Smooth muscle cell (in vitro differentiated cells): ENCODE measurements at regions not wholly inside any gene's neighbourhood (a gene's known extent, or its start where the extent isn't known, plus 50 kb on each side); places are given as distances from the start of the nearest gene placed in this dataset.

Experiments used
- DNase-seq: peaks from one replicate; lab custom pipeline; 2025; ENCODE audit not compliant: unreplicated experiment; lab: John Stamatoyannopoulos, UW
- H2AFZ ChIP-seq: fragments of 200-600 bp; sonication (generic); 2 replicates; pipeline ENCODE4 v1.6.0; 2016; ENCODE audit warnings: antibody characterized with exemption, low read depth, mild to moderate bottlenecking
- H3F3A ChIP-seq: fragments of 200-600 bp; sonication (generic); 2 replicates; pipeline ENCODE4 v1.6.0; 2017; ENCODE audit warnings: antibody characterized with exemption, low read depth
- H3K27ac ChIP-seq: fragments of 200-600 bp; sonication (generic); 2 replicates; pipeline ENCODE4 v1.5.1; 2016; ENCODE audit warnings: low read depth, mild to moderate bottlenecking
- H3K27me3 ChIP-seq: fragments of 200-600 bp; sonication (generic); 2 replicates; pipeline ENCODE4 v1.6.1; 2016; ENCODE audit warnings: low read depth, mild to moderate bottlenecking
- H3K36me3 ChIP-seq: fragments of 200-600 bp; sonication (generic); 2 replicates; pipeline ENCODE4 v1.5.1; 2016; ENCODE audit warnings: low read depth
- H3K4me1 ChIP-seq: fragments of 200-600 bp; sonication (generic); 2 replicates; pipeline ENCODE4 v1.5.1; 2016; ENCODE audit warnings: low read depth
- H3K4me2 ChIP-seq: fragments of 200-600 bp; sonication (generic); 2 replicates; pipeline ENCODE4 v1.6.0; 2016; ENCODE audit warnings: mild to moderate bottlenecking
- H3K4me3 ChIP-seq: fragments of 200-600 bp; sonication (generic); 2 replicates; pipeline ENCODE4 v1.5.1; 2016; ENCODE audit warnings: mild to moderate bottlenecking
- H3K79me2 ChIP-seq: fragments of 200-600 bp; sonication (generic); 2 replicates; pipeline ENCODE4 v1.6.0; 2016; ENCODE audit warnings: low read depth, mild to moderate bottlenecking
- H3K9ac ChIP-seq: fragments of 200-600 bp; sonication (generic); 2 replicates; pipeline ENCODE4 v1.6.0; 2016; ENCODE audit warnings: low read depth
- H3K9me3 ChIP-seq: fragments of 200-600 bp; sonication (generic); replicated peaks from 2 replicates; pipeline ENCODE4 v1.5.1; 2016; ENCODE audit warnings: low read depth
- H4K20me1 ChIP-seq: fragments of 200-600 bp; sonication (generic); 2 replicates; pipeline ENCODE4 v1.6.0; 2016; ENCODE audit warnings: low read depth
- CTCF ChIP-seq: fragments of 200-600 bp; sonication (generic); IDR thresholded peaks from 2 replicates; pipeline ENCODE4 v1.5.1; 2017; ENCODE audit warnings: borderline replicate concordance, mild to moderate bottlenecking, antibody characterized with exemption; ENCODE audit not compliant: insufficient read depth, poor library complexity, severe bottlenecking
- WGBS: methylation state at CpG from one replicate; pipeline ENCODE4 v1.1.7; 2016; ENCODE audit warnings: low lambda C conversion rate; 5-methylcytosine and 5-hydroxymethylcytosine counted together

- H4K20me1 ChIP-seq, result no peaks in the 10 kb centered on the region
- TF ChIP-seq CTCF, result no peak
- H3K4me3 ChIP-seq, result no peak overlapping the region
- no peak overlapping the region for H3K9ac ChIP-seq
- WGBS, result 74% methylated on average over 6 of the region's 6 CpGs
- no peak for DNase-seq
- no peaks in the 10 kb centered on the region for H3K36me3 ChIP-seq
- no peaks in the 10 kb centered on the region for H3F3A ChIP-seq
- H3K4me1 ChIP-seq, result peaks cover 3% of the 10 kb centered on the region
- H3K27me3 ChIP-seq, result no peaks in the 10 kb centered on the region
- H3K27ac ChIP-seq, result no peak overlapping the region
- no peaks in the 10 kb centered on the region for H3K79me2 ChIP-seq
- no peak overlapping the region for H2AFZ ChIP-seq
- no peaks in the 10 kb centered on the region for H3K9me3 ChIP-seq
- no peak overlapping the region for H3K4me2 ChIP-seq
Measured at GRCh38 chr5:135691044-135691443, 112.3 kb upstream of the CXCL14 start.

- no peaks in the 10 kb centered on the region for H3K79me2 ChIP-seq
- 90% methylated on average over 2 of the region's 2 CpGs for WGBS
- DNase-seq, result no peak
Measured at GRCh38 chr5:135690466-135690865, 111.7 kb upstream of the CXCL14 start.

GRCh38 chr5:135689506-135689905 lies 110.7 kb upstream of the CXCL14 start:
- H3K9me3 ChIP-seq, result no peaks in the 10 kb centered on the region
- H3F3A ChIP-seq, result no peaks in the 10 kb centered on the region
- H3K27ac ChIP-seq, result no peak overlapping the region
- no peaks in the 10 kb centered on the region for H3K36me3 ChIP-seq
- H2AFZ ChIP-seq, result no peak overlapping the region
- H3K27me3 ChIP-seq, result no peaks in the 10 kb centered on the region
- H3K4me3 ChIP-seq, result no peak overlapping the region
- H4K20me1 ChIP-seq, result no peaks in the 10 kb centered on the region
- no peak overlapping the region for H3K4me2 ChIP-seq
- no peak for DNase-seq
- WGBS, result 90% methylated on average over 4 of the region's 4 CpGs
- H3K9ac ChIP-seq, result no peak overlapping the region
- H3K79me2 ChIP-seq, result no peaks in the 10 kb centered on the region
- no peak for TF ChIP-seq CTCF
- peaks cover 3% of the 10 kb centered on the region for H3K4me1 ChIP-seq

More at GRCh38 chr5:135690466-135690865, 111.7 kb upstream of the CXCL14 start:
- no peaks in the 10 kb centered on the region for H3K9me3 ChIP-seq
- H2AFZ ChIP-seq, result no peak overlapping the region
- H3K36me3 ChIP-seq, result no peaks in the 10 kb centered on the region
- H3K4me3 ChIP-seq, result no peak overlapping the region
- H3K27ac ChIP-seq, result no peak overlapping the region
- H3K27me3 ChIP-seq, result no peaks in the 10 kb centered on the region
- TF ChIP-seq CTCF, result no peak
- H4K20me1 ChIP-seq, result no peaks in the 10 kb centered on the region
- H3K4me2 ChIP-seq, result no peak overlapping the region
- H3K4me1 ChIP-seq, result peaks cover 3% of the 10 kb centered on the region
- H3F3A ChIP-seq, result no peaks in the 10 kb centered on the region
- H3K9ac ChIP-seq, result no peak overlapping the region

GRCh38 chr5:135688385-135688784 lies 109.6 kb upstream of the CXCL14 start:
- Histone ChIP-seq H3K9me3 (no peaks in the 10 kb centered on the region), H3K27me3 (no peaks in the 10 kb centered on the region), H3K4me2 (no peak overlapping the region), H3F3A (no peaks in the 10 kb centered on the region), H3K4me3 (no peak overlapping the region), H3K79me2 (no peaks in the 10 kb centered on the region), H2AFZ (no peak overlapping the region), H3K9ac (no peak overlapping the region), H3K4me1 (no peaks in the 10 kb centered on the region), H4K20me1 (no peaks in the 10 kb centered on the region), H3K36me3 (no peaks in the 10 kb centered on the region), H3K27ac (no peak overlapping the region)
- WGBS, result 84% methylated on average over 2 of the region's 2 CpGs
- TF ChIP-seq CTCF, result no peak
- DNase-seq, result no peak
